SK-N-SH (cell line): ENCODE measurements at regions not wholly inside any gene's neighbourhood (a gene's known extent, or its start where the extent isn't known, plus 50 kb on each side); places are given as distances from the start of the nearest gene placed in this dataset.
A peak's percentile ranks its signal among the peaks of the same experiment; 100 is the strongest.

ENCODE experiments used
- CHD2 ChIP-seq: fragments of 150-350 bp; IDR thresholded peaks from 2 replicates; pipeline ENCODE4 v1.6.1; 2018; ENCODE audit warnings: low read length; ENCODE audit not compliant: partially characterized antibody
- EP300 ChIP-seq, 2 experiments: IDR thresholded peaks; 2 replicates each; pipeline versions ENCODE4 v1.4.0 to v1.6.1; 2012; ENCODE audit warnings: borderline replicate concordance in 1 of 2, low read depth in 1 of 2, low read length in 1 of 2
- EZH2phosphoT487 ChIP-seq: fragments of 200-600 bp; sonication (generic); IDR thresholded peaks from 2 replicates; pipeline ENCODE4 v1.6.1; 2017; ENCODE audit warnings: low read depth, mixed run types, mild to moderate bottlenecking, antibody characterized with exemption, moderate library complexity, borderline replicate concordance
- FOSL2 ChIP-seq: IDR thresholded peaks from 2 replicates; pipeline ENCODE4 v1.4.0; 2012; ENCODE audit warnings: low read depth, mild to moderate bottlenecking, moderate library complexity, borderline replicate concordance
- FOXJ3 ChIP-seq: sonication (generic); formaldehyde crosslinking; IDR thresholded peaks from 2 replicates; pipeline ENCODE4 v1.5.1; 2020; ENCODE audit warnings: mild to moderate bottlenecking, missing genetic modification reagents
- GABPA ChIP-seq: IDR thresholded peaks from 2 replicates; pipeline ENCODE4 v1.4.0; 2012; ENCODE audit warnings: low read depth, mild to moderate bottlenecking
- JUND ChIP-seq: IDR thresholded peaks from 2 replicates; pipeline ENCODE4 v1.4.0; 2012
- MEF2A ChIP-seq: IDR thresholded peaks from 2 replicates; pipeline ENCODE4 v1.4.0; 2012; ENCODE audit warnings: low read depth, borderline replicate concordance
- NFIC ChIP-seq: IDR thresholded peaks from 2 replicates; pipeline ENCODE4 v1.4.0; 2012; ENCODE audit warnings: borderline replicate concordance
- POLR2AphosphoS5 ChIP-seq: IDR thresholded peaks from 2 replicates; pipeline ENCODE4 v1.6.1; 2012; ENCODE audit warnings: low read depth, low read length
- RCOR1 ChIP-seq: fragments of 150-350 bp; IDR thresholded peaks from 2 replicates; pipeline ENCODE4 v1.6.1; 2017; ENCODE audit warnings: antibody characterized with exemption, low read length
- REST ChIP-seq: IDR thresholded peaks from 2 replicates; pipeline ENCODE4 v1.6.1; 2012; ENCODE audit warnings: mild to moderate bottlenecking, low read depth, low read length, moderate library complexity
- RXRA ChIP-seq: IDR thresholded peaks from 2 replicates; pipeline ENCODE4 v1.4.0; 2012; ENCODE audit warnings: low read depth, mild to moderate bottlenecking, borderline replicate concordance
- SIN3A ChIP-seq: IDR thresholded peaks from 2 replicates; pipeline ENCODE4 v1.6.1; 2012; ENCODE audit warnings: low read depth, mild to moderate bottlenecking, low read length, moderate library complexity, borderline replicate concordance
- TAF1 ChIP-seq: IDR thresholded peaks from 2 replicates; pipeline ENCODE4 v1.6.1; 2012; ENCODE audit warnings: low read depth, mild to moderate bottlenecking, low read length, moderate library complexity, borderline replicate concordance
- TCF12 ChIP-seq: IDR thresholded peaks from 2 replicates; pipeline ENCODE4 v1.4.0; 2012
- YY1 ChIP-seq: IDR thresholded peaks from 2 replicates; pipeline ENCODE4 v1.4.0; 2012; ENCODE audit warnings: low read depth, mild to moderate bottlenecking
- TF ChIP-seq, protein P1 (sequence below): IDR thresholded peaks from 2 replicates; pipeline ENCODE4 v1.4.0; 2012; ENCODE audit warnings: low read depth
- TF ChIP-seq, protein P2 (sequence below): fragments of 150-350 bp; IDR thresholded peaks from 2 replicates; pipeline ENCODE4 v1.6.1; 2016; ENCODE audit warnings: mild to moderate bottlenecking, low read depth, low read length
- TF ChIP-seq, protein P3 (sequence below): IDR thresholded peaks from 2 replicates; pipeline ENCODE4 v1.4.0; 2012; ENCODE audit warnings: low read depth, borderline replicate concordance

DNA sequence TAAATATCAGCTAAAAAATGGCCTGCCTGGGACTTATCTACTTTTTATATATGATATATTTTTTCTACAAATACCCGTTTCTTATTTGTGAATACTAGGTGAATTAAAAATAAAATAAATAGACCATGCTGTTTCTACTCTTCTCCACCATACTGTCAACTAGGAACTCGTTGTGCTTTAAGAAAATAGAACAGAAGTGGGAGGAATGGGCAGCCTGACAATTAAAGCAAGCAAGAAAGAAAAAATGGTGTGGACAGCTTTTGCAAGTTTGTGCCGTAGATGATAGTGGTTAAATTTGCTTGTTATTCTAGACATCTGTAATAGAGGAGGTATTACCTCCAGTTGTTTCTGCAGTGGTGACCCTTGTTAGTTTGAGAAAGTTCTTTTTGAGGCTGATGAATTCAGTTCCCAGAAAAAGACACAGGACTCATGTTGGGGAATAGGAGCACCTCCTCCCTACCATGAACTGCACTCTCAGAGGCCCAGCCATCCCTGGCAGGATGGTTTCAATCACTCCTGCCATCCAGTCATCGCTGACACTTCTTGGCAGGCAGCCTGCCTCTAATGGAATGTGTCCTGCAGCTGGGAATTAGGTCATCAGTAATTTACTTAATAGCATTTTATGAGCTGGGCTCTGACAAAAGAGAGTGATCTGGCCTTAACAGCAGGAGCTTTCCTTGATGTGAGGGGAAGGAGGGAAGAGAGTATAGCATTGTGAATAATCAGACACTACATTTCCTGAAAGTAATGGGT, 105.0 kb upstream of the GAP43 start (continued):
- TF ChIP-seq REST: 0 out of 2 replicates have a peak, but pooled peaks have one; percentile 35
- 0 out of 2 replicates have a peak, but pooled peaks have one; percentile 24 for TF ChIP-seq TAF1
- TF ChIP-seq, protein P1, sequence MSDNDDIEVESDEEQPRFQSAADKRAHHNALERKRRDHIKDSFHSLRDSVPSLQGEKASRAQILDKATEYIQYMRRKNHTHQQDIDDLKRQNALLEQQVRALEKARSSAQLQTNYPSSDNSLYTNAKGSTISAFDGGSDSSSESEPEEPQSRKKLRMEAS: no peak
- TF ChIP-seq EP300 (IDR thresholded peaks at IDR 0.05; ENCODE audit: borderline replicate concordance in 1 of 2, low read depth in 1 of 2, low read length in 1 of 2): peak; percentile 95 to 99
- TF ChIP-seq SIN3A: peak; percentile 91; the same call in 1 of the 2 replicates
- TF ChIP-seq POLR2AphosphoS5: peak; percentile 89
- peak; percentile 93 for TF ChIP-seq CHD2
- peak; percentile 50; the same call in 1 of the 2 replicates for TF ChIP-seq RXRA
- peak; percentile 92 for TF ChIP-seq JUND
- TF ChIP-seq EZH2phosphoT487: no peak
- TF ChIP-seq NFIC: peak; percentile 98
- TF ChIP-seq TCF12: peak; percentile 99
- no peak for TF ChIP-seq YY1
- TF ChIP-seq MEF2A: peak; percentile 40; the same call in 1 of the 2 replicates
- peak; percentile 83 for TF ChIP-seq FOSL2
- TF ChIP-seq RCOR1: peak; percentile 100
- TF ChIP-seq, protein P2, sequence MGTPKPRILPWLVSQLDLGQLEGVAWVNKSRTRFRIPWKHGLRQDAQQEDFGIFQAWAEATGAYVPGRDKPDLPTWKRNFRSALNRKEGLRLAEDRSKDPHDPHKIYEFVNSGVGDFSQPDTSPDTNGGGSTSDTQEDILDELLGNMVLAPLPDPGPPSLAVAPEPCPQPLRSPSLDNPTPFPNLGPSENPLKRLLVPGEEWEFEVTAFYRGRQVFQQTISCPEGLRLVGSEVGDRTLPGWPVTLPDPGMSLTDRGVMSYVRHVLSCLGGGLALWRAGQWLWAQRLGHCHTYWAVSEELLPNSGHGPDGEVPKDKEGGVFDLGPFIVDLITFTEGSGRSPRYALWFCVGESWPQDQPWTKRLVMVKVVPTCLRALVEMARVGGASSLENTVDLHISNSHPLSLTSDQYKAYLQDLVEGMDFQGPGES: no peak
- TF ChIP-seq FOXJ3 (CRISPR knock-in tag): peak; percentile 88
- no peak for TF ChIP-seq GABPA
- TF ChIP-seq, protein P3, sequence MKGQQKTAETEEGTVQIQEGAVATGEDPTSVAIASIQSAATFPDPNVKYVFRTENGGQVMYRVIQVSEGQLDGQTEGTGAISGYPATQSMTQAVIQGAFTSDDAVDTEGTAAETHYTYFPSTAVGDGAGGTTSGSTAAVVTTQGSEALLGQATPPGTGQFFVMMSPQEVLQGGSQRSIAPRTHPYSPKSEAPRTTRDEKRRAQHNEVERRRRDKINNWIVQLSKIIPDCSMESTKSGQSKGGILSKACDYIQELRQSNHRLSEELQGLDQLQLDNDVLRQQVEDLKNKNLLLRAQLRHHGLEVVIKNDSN: no peak
